Esophagus muscularis mucosa (tissue), 4 donors: ENCODE measurements at regions not wholly inside any gene's neighbourhood (a gene's known extent, or its start where the extent isn't known, plus 50 kb on each side); places are given as distances from the start of the nearest gene placed in this dataset.

Experiments
- DNase-seq: peaks from one replicate; pipeline ENCODE4 v3.0.0-alpha.2; 2017; ENCODE audit errors: extremely low spot score
- H3K27ac ChIP-seq, 4 donors: fragments of 200-600 bp; sonication (generic); replicated peaks in 1 of 4; 1 replicate in 3 of 4; 2 replicates in 1 of 4; pipeline ENCODE4 v1.5.1; 2016 to 2019; ENCODE audit warnings: mild to moderate bottlenecking in 1 of 4
- H3K27me3 ChIP-seq, 4 donors: fragments of 200-600 bp; sonication (generic); one replicate each; pipeline versions ENCODE4 v1.5.1 to v1.6.0; 2016 to 2019
- H3K36me3 ChIP-seq, 4 donors: fragments of 200-600 bp; sonication (generic); one replicate each; pipeline ENCODE4 v1.5.1; 2016 to 2019
- H3K4me1 ChIP-seq, 4 donors: fragments of 200-600 bp; sonication (generic); one replicate each; pipeline ENCODE4 v1.5.1; 2016 to 2019
- H3K4me3 ChIP-seq, 4 donors: fragments of 200-600 bp; sonication (generic); 1 replicate in 2 of 4; 2 replicates in 2 of 4; pipeline ENCODE4 v1.5.1; 2016 to 2019; ENCODE audit warnings: mild to moderate bottlenecking in 4 of 4, moderate library complexity in 1 of 4
- H3K9me3 ChIP-seq, 4 donors: fragments of 200-600 bp; sonication (generic); 1 replicate in 3 of 4; 2 replicates in 1 of 4; pipeline ENCODE4 v1.5.1; 2016 to 2019
- EP300 ChIP-seq: sonication (generic); formaldehyde crosslinking; IDR thresholded peaks from one replicate; pipeline ENCODE4 v1.6.1; 2017; ENCODE audit warnings: antibody characterized with exemption
- POLR2A ChIP-seq: fragments of 450-650 bp; IDR thresholded peaks from one replicate; pipeline ENCODE4 v1.6.1; 2017; ENCODE audit warnings: antibody characterized with exemption, moderate library complexity, mild to moderate bottlenecking, low read depth
- POLR2AphosphoS5 ChIP-seq, 2 donors: sonication (generic); formaldehyde crosslinking; IDR thresholded peaks; one replicate each; pipeline ENCODE4 v1.6.1; 2017; ENCODE audit warnings: antibody characterized with exemption in 2 of 2
- WGBS: methylation state at CpG from one replicate; pipeline ENCODE4 v1.1.5; 2018; 5-methylcytosine and 5-hydroxymethylcytosine counted together
- intact Hi-C: fragments of 100-400 bp; cut with DNase I; formaldehyde crosslinking; loops from one replicate; pipeline ENCODE4 v1.15.1; 2023
- TF ChIP-seq, protein P1 (sequence below), 3 experiments: fragments of 200-600 bp in 2 of 3; fragments of 450-650 bp in 1 of 3; sonication (generic) in 2 of 3; IDR thresholded peaks; one replicate each; pipeline ENCODE4 v1.5.1; 2017 to 2019; ENCODE audit warnings: antibody characterized with exemption in 3 of 3, mild to moderate bottlenecking in 2 of 3, moderate library complexity in 1 of 3

DNA sequence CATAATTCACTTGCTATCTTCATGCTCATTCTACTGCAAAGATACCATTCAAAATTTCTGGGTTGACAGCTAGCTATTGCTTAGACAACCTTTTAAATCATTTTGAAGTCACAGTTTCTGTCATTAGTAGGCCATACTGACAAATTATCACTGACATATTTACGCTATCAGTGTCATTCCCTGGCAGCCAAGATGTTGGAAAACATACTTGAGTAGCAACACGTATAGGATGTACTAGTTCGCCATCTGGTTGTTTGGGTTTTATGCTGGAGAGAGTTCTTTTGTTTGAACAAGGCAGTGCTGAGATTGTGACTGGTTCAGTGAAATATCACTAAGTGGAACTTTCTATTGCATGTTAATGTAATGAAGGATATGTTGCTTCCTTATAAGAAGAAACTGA is 621.9 kb downstream of the DTWD2 start:
- Histone ChIP-seq H3K27ac (no peak overlapping the region), H3K27me3 (no peaks in the 10 kb centered on the region), H3K9me3 (no peaks in the 10 kb centered on the region), H3K36me3 (no peaks in the 10 kb centered on the region), H3K4me3 (no peak overlapping the region), H3K4me1 (peaks cover 0 to 4% (median 1%) of the 10 kb centered on the region in 4 donors)
- DNase-seq: no peak
- TF ChIP-seq POLR2AphosphoS5 (IDR thresholded peaks at IDR 0.05) (no peak), EP300 (no peak), POLR2A (no peak)
- TF ChIP-seq, protein P1, sequence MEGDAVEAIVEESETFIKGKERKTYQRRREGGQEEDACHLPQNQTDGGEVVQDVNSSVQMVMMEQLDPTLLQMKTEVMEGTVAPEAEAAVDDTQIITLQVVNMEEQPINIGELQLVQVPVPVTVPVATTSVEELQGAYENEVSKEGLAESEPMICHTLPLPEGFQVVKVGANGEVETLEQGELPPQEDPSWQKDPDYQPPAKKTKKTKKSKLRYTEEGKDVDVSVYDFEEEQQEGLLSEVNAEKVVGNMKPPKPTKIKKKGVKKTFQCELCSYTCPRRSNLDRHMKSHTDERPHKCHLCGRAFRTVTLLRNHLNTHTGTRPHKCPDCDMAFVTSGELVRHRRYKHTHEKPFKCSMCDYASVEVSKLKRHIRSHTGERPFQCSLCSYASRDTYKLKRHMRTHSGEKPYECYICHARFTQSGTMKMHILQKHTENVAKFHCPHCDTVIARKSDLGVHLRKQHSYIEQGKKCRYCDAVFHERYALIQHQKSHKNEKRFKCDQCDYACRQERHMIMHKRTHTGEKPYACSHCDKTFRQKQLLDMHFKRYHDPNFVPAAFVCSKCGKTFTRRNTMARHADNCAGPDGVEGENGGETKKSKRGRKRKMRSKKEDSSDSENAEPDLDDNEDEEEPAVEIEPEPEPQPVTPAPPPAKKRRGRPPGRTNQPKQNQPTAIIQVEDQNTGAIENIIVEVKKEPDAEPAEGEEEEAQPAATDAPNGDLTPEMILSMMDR (IDR thresholded peaks at IDR 0.05): no peak
- 88% methylated on average over 3 of the region's 3 CpGs for WGBS
- intact Hi-C loops: no loop called here

DNA sequence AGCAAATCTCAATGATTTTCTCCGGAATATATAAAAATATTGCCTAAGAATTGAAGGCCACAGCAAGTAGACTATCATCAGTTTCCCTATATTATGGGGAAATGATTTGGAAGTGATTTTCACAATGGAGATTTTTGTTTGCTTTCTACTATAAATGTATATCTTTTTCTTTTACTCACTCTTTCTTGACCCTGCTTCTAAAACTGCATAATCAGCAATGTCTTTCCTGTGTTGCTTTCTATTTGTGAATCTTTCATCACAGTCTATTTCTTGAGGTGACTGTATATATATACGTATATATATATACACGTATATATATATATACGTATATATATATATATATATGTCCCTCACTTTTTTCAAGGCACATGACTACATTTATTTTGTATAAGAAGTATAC is 622.6 kb downstream of the DTWD2 start:
- intact Hi-C loops: no loop called here
- no peaks in the 10 kb centered on the region for H3K9me3 ChIP-seq
- H3K36me3 ChIP-seq: no peaks in the 10 kb centered on the region
- no peak overlapping the region for H3K4me3 ChIP-seq
- no peaks in the 10 kb centered on the region for H3K27me3 ChIP-seq
- no peak for DNase-seq
- TF ChIP-seq POLR2A (no peak), EP300 (no peak)
- 86% methylated on average over 4 of the region's 4 CpGs for WGBS
- H3K4me1 ChIP-seq: no peaks in the 10 kb centered on the region
- H3K27ac ChIP-seq: no peak overlapping the region

DNA sequence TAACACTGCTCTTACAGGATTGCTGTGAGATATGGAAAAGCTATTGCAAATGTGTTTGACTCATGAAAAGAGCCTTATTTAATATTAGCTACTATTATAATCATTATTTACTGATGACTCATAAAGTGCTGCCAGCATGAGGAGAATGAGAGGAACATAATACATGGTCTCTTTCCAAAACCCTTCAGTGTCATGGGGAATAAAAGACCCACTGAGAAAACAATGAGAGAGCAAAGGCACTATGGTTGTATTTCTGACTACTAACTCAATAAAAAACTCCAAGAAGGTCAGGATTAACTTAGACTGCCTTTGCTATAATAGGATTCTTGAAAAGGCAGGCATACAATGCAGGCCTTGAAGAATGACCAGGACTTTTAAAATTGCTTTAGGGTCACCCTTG is 633.5 kb downstream of the DTWD2 start:
- intact Hi-C loops: no loop called here
- Histone ChIP-seq H3K36me3 (no peaks in the 10 kb centered on the region), H3K4me1 (peaks cover 0 to 11% (median 7%) of the 10 kb centered on the region in 4 donors), H3K9me3 (no peaks in the 10 kb centered on the region), H3K4me3 (no peak overlapping the region), H3K27me3 (no peaks in the 10 kb centered on the region), H3K27ac (no peak overlapping the region)
- no peak for DNase-seq
- no peak for TF ChIP-seq EP300
- TF ChIP-seq, protein P1 (IDR thresholded peaks at IDR 0.05): no peak
- TF ChIP-seq POLR2A: no peak
- no peak for TF ChIP-seq POLR2AphosphoS5 (IDR thresholded peaks at IDR 0.05)

DNA sequence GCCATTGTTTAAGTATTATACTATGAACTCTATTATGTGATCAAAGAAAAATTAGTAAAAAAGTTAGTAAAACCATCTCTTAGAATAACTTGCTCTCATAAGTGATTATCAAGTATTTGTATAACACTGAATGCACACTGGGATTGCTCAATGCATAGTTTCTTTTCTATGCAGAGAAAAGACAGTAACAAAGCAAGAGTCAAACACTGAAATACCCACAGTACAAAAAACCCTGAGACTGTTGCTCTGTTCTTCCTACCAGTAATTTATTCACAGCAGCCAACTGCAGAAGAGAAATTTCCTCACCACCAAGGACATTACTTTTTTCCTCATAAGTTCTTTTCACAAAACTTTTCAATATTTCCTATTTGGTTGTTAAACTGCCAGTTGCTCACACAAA is 634.4 kb downstream of the DTWD2 start:
- TF ChIP-seq, protein P1 (IDR thresholded peaks at IDR 0.05): no peak
- peaks cover 0 to 11% (median 7%) of the 10 kb centered on the region in 4 donors for H3K4me1 ChIP-seq
- no peaks in the 10 kb centered on the region for H3K27me3 ChIP-seq
- H3K27ac ChIP-seq: no peak overlapping the region
- no peaks in the 10 kb centered on the region for H3K36me3 ChIP-seq
- no peak overlapping the region for H3K4me3 ChIP-seq
- no peaks in the 10 kb centered on the region for H3K9me3 ChIP-seq
- intact Hi-C loops: no loop called here
- no peak for DNase-seq

DNA sequence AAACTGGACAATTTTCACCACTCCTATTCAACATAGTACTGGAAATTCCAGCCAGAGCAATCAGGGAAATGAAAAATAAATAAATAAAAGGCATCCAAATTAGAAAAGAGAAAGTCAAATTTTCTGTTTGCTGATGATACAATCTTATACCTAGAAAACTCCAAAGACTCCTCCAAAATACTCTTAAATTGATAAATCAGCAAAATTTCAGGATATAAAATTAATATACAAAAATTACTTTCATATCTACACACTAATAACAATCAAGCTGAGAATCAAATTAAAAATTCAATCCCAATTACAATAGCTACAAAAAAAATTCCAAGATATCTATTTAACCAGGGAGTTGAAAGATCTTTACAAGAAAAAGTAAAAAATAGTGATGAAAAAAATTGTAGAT is 651.9 kb downstream of the DTWD2 start:
- Histone ChIP-seq H3K9me3 (no peaks in the 10 kb centered on the region), H3K27ac (no peak overlapping the region), H3K4me3 (no peak overlapping the region), H3K36me3 (no peaks in the 10 kb centered on the region), H3K27me3 (no peaks in the 10 kb centered on the region), H3K4me1 (no peaks in the 10 kb centered on the region)
- DNase-seq: no peak
- TF ChIP-seq, protein P1 (IDR thresholded peaks at IDR 0.05): no peak
- TF ChIP-seq POLR2A (no peak), POLR2AphosphoS5 (IDR thresholded peaks at IDR 0.05) (no peak), EP300 (no peak)
- intact Hi-C loops: no loop called here
